Urinary bladder (tissue), 3 donors: ENCODE measurements at regions not wholly inside any gene's neighbourhood (a gene's known extent, or its start where the extent isn't known, plus 50 kb on each side); places are given as distances from the start of the nearest gene placed in this dataset.

Experiments
- DNase-seq: peaks from one replicate; pipeline ENCODE4 v3.0.0-alpha.2; 2015; ENCODE audit errors: extremely low spot score
- H3K27ac ChIP-seq: one replicate; pipeline ENCODE4 v1.5.1; 2013; ENCODE audit warnings: low read depth, mild to moderate bottlenecking, moderate library complexity
- H3K36me3 ChIP-seq: one replicate; pipeline ENCODE4 v1.6.1; 2013; ENCODE audit warnings: mild to moderate bottlenecking, moderate library complexity; ENCODE audit not compliant: insufficient read depth
- H3K4me1 ChIP-seq: one replicate; pipeline ENCODE4 v1.6.1; 2013; ENCODE audit warnings: mild to moderate bottlenecking, moderate library complexity; ENCODE audit not compliant: insufficient read depth
- H3K4me3 ChIP-seq: one replicate; pipeline ENCODE4 v1.5.1; 2013; ENCODE audit warnings: low read depth, low read length
- WGBS: extraction: QIAGEN DNeasy Blood & Tissue Kit; methylation state at CpG from one replicate; pipeline ENCODE4 v1.1.7; 2013; 5-methylcytosine and 5-hydroxymethylcytosine counted together
- donor health status: healthy with polysubstance abuse.
- donor health status: healthy.

DNA sequence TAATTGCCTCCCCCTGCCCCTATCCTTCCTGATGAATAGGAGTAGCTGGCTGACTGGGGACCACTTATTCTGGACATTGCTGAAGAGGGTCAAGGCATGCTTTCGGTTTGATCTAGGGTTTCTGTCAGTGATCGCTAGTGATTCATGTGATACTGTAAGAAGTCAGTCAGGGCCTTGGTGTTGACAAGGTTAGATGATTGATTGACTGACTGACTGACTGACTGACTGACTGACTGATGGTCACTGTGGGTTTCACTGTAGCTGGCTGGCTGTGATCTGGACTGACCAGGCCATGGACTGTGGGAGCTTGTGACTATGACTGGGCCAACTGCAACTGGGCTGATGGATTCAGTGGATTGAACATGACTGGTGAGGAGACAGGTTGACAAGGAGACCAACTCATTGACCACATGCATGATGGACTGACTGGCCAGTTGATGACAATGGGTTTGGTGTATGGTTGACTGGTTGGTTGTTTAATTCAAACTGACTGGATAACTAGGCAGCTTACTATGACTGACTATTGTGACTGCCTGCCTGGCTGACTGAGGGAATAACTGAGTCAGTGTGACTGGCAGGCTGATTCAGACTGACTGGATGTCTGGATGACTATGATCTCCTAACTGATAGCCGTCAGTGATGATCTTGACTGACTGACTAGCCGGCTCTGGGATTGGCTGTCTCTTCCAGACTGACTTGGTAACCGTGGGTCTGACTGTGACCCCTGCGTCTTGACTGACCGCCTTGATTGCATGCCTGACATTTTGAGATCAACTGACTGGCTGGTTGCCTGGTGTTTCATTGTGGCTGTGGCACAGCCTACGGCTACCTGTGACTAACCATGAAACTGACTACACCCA, 509.9 kb downstream of the SHQ1 start:
- 95% methylated on average over 8 of the region's 8 CpGs for WGBS
- Histone ChIP-seq H3K4me3 (no peak overlapping the region), H3K4me1 (no peaks in the 10 kb centered on the region), H3K36me3 (no peaks in the 10 kb centered on the region), H3K27ac (no peak overlapping the region)
- DNase-seq, result no peak

DNA sequence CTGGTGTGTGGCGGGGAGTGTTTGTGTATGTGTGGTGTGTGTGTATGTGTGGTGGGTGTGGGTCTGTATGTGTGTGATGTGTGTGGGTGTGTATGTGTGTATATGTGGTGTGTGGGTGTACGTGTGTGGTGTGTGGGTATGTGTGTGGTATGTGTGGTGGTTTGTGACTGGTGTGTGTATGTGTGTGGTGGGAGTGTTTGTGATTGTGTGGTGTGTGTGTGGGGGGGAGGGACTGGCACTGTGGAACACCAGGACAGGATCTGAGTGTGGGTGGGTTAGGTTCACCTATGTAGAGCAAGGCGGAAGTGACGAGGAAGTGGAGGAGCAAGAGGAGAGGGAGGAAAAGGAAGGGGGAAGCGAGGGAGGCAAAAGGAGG, 510.8 kb downstream of the SHQ1 start:
- no peak overlapping the region for H3K27ac ChIP-seq
- no peak overlapping the region for H3K4me3 ChIP-seq
- H3K36me3 ChIP-seq, result no peaks in the 10 kb centered on the region
- DNase-seq, result no peak
- no peaks in the 10 kb centered on the region for H3K4me1 ChIP-seq
- 95% methylated on average over 5 of the region's 5 CpGs for WGBS

DNA sequence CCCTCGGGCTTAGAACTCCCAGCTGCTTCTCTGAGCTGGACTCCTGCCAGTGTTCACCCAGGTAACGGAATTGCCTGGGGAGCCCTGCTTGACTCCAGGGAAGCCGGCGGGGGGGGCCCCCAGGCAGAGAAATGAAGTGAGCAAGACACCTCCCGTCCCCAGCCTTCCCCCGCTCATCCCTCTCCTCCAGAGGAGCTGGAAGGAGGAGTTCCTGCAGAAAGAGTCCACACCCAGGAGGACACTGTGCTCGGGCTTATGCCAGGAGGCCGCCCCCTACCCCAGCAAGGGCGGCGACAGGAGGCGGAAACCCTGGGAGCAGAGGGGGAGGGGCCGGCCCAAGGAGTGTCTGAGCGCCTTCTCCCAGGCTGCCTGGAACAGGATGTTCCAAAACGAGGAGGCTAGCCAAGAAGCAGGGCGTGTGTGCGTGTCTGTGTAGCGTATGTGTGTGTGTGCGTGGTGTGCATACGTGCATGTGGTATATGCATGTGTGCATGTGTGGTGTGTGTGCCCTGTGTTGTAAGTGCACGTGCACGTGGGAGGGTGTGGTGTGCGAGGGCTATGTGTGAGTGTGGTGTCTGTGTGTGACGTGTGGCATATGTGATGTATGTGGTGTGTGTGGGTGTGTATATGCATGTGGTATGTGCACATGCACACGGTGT, 511.3 kb downstream of the SHQ1 start:
- no peaks in the 10 kb centered on the region for H3K36me3 ChIP-seq
- no peak overlapping the region for H3K4me3 ChIP-seq
- no peak overlapping the region for H3K27ac ChIP-seq
- H3K4me1 ChIP-seq, result no peaks in the 10 kb centered on the region
- WGBS, result 11% methylated on average over 24 of the region's 24 CpGs
- peak; percentile 83 for DNase-seq

DNA sequence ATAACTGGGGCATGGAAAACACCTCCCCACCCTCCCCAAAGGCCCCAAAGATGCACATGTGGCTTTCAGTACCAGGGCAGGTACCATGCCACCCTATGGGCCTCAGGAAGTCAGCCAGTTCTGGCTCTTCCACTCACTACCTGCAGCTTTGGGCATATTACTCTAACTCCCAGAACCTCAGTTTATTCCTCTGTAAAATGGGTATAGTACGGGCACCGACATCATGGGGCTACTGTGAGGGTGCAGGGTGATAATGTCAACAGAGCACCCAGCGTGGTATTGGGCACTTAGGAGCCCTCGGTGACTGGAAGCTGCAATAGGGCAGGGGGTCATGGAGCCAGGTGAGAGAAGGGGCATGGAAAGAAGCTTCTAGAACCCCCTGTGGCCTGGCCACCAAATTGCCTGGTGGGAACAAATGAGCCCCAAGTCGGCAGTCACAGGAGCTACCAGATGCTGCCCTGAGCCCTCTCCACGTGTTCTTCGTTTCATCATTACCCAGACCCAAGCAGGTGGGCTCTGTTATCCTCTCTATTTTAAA, 512.1 kb downstream of the SHQ1 start:
- Histone ChIP-seq H3K27ac (no peak overlapping the region), H3K4me1 (no peaks in the 10 kb centered on the region), H3K36me3 (no peaks in the 10 kb centered on the region), H3K4me3 (no peak overlapping the region)
- DNase-seq, result no peak
- 86% methylated on average over 7 of the region's 7 CpGs for WGBS

DNA sequence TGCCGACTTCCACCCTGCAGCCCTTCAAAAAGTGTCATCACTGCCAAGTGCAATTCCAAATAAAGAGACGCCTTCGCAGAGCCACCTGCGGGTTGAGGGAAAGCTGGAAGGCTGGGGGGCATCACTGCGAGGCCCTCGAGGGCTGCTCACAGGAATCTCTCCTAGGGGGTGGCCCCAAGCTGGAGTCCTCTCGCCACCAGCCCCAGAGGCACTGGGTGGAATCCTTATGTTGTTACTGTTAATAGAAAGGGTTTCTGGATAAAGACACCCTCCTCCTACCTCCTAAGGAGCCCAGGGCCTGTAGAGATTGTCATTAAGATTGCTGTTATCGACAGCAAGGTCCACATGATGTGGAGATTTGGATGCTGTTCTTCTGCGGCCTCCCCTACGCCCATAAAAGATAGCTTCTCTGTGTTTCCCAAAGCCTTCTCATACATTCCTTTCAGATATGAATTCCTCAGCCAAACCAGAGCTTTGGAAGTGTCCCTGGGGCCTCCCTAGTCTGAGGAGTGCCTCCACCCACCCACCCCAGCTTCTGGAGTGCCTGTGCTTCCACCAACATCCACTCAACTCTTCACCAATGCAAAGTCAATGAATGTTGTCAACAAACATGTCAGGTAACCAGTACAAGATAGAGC, 512.7 kb downstream of the SHQ1 start:
- 48% methylated on average over 10 of the region's 10 CpGs for WGBS
- DNase-seq, result no peak
- Histone ChIP-seq H3K36me3 (no peaks in the 10 kb centered on the region), H3K27ac (no peak overlapping the region), H3K4me3 (no peak overlapping the region), H3K4me1 (no peaks in the 10 kb centered on the region)

DNA sequence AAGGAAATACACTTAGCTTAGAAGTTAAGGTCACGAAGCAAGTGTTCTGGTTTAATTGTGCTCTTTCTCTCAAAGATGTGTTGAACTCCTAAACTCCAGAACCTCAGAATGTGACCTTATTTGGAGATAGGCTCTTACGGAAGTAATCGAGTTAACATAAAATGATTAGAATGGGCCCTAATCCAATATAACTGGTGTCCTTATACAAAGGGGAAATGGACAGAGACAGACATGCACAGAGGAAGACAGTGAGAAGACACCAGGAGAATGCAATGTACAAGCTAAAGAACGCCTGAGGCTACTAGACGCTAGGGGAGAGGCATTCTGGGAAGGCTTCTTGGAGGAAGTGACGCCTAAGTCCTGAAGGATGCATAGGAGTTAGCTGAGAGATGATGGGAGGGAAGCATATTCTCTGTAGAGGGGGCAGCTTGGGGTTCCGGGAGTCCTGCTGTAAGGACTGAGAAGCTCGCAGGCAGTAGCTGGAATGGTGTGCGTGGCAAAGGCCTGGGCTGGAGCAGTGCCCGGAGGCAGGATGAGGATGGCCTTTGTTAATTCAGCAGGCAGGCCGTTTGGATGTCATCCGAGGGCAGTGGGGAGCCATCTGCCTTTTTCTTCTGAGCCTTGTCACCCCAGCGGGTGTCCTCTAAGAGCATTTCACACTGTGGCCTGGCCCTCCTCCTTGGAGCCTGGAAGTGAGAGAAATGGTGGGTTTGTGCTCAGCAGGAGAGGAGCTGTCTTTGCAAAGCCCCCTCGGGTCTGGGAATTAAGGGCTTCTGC, 513.4 kb downstream of the SHQ1 start:
- WGBS, result 77% methylated on average over 14 of the region's 14 CpGs
- H3K27ac ChIP-seq, result no peak overlapping the region
- DNase-seq, result no peak

DNA sequence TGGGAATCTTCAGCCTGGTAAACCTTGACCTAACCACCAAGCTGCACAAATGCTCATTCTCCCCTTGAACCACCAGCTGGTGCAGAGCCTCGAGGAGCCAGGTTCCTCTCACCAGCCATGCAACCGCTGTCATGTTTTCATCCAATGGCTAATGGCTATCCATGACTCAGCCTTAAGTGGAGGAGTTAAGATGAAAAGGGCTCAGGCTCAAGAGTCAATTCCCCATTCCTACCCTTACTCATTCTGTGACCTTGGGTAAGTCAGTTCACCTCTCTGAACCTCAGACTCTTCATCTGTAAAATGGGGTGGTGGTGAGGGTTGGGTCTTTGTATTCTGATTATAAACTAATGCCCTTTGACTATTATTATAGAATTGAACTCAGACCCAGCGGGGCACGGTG, 515.6 kb downstream of the SHQ1 start:
- Histone ChIP-seq H3K4me1 (no peaks in the 10 kb centered on the region), H3K27ac (no peak overlapping the region), H3K4me3 (no peak overlapping the region), H3K36me3 (no peaks in the 10 kb centered on the region)
- no peak for DNase-seq
- WGBS, result 96% methylated on average over 4 of the region's 4 CpGs

More for the DNA sequence above, 513.4 kb downstream of the SHQ1 start:
- H3K36me3 ChIP-seq, result no peaks in the 10 kb centered on the region
- H3K4me3 ChIP-seq, result no peak overlapping the region
- no peaks in the 10 kb centered on the region for H3K4me1 ChIP-seq

DNA sequence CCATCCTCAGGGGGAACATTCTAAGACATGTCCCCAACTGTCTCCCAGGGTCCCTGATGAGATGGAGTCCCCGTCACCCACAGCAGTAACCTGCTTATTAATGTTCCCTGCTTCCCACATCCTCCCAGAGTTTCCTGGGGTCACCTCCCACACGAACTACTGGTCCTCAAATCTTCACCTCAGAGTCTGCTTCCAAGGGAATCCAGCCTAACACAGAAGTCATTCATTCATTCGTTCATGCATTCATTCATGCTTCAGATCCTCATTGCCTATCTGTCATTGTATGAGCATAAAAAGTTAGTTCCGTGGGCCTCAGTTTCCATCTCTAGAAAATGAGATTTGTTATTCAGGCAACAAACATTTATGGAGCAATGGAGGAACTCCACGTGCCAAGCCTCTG, 516.2 kb downstream of the SHQ1 start:
- Histone ChIP-seq H3K27ac (no peak overlapping the region), H3K4me3 (no peak overlapping the region), H3K36me3 (no peaks in the 10 kb centered on the region), H3K4me1 (no peaks in the 10 kb centered on the region)
- 90% methylated on average over 5 of the region's 5 CpGs for WGBS
- no peak for DNase-seq

DNA sequence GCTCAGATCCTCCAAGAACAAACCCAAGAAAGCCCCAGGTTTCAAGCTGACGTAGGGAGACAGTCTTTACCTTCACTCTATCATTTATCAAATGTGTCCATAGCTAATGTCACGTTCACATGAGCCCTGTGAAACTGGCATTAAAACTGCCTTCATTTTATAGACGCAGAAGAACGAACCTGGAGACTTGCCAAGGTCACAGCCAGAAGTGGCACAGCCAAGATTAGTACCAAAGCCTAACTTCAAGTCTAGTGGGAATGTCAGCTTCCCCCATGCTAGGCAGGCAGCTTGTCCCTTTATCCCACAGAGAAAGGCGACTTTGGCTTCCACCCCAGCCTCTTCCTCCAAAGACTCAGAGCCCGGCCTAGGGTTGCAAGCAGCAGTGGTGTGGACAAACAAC, 517.2 kb downstream of the SHQ1 start:
- WGBS, result 76% methylated on average over 6 of the region's 6 CpGs
- H3K4me3 ChIP-seq, result no peak overlapping the region
- DNase-seq, result no peak
- H3K36me3 ChIP-seq, result no peaks in the 10 kb centered on the region
- H3K27ac ChIP-seq, result no peak overlapping the region
- no peaks in the 10 kb centered on the region for H3K4me1 ChIP-seq

DNA sequence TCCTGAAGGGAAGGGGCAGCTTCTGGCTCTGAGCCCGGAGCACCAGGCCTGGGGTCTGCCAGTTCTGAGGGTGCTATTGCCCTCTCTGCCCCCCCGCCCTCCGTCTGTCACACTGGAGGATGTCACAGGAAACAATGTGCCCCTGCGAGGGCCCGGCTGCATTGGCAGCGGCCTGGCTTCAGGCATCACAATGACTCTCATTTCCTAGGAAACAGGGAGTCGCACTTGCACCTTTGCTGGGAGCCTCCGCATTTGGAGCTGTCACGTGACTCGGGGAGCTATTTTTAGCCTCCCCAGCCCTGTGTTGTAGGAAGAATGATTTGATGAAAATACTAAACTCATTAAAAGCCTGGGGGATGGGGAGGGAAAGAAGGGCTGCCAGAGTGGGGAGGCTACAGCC, 518.9 kb downstream of the SHQ1 start:
- DNase-seq, result no peak
- Histone ChIP-seq H3K4me3 (no peak overlapping the region), H3K4me1 (no peaks in the 10 kb centered on the region), H3K27ac (no peak overlapping the region), H3K36me3 (no peaks in the 10 kb centered on the region)
- WGBS, result 24% methylated on average over 10 of the region's 10 CpGs

DNA sequence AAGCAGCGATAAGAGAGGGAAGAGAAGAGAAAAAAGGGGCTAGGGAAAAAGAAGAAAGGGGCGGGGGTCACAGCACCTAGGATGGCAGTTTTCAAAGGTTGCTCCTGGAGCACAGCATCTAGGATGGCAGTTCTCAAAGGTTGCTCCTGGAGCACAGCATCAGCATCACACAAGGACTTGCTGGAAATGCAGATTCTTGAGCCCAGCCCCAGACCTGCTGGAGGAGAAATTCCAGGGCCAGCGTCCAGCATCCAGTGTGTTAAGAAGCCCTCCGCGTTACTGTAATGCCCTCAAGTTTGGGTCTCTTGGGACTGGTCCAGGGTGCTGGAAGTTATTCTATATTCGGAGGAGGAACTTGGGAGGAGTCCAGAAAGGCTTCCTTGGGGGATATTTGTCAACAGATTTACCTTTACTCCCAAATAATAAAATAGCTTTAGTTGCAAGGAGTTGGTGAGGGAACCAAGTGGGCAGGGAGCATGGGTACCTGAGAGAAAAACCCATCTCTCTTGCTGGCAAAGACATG, 519.4 kb downstream of the SHQ1 start:
- Histone ChIP-seq H3K36me3 (no peaks in the 10 kb centered on the region), H3K4me1 (no peaks in the 10 kb centered on the region), H3K27ac (no peak overlapping the region), H3K4me3 (no peak overlapping the region)
- DNase-seq, result no peak
- WGBS, result 61% methylated on average over 6 of the region's 6 CpGs

DNA sequence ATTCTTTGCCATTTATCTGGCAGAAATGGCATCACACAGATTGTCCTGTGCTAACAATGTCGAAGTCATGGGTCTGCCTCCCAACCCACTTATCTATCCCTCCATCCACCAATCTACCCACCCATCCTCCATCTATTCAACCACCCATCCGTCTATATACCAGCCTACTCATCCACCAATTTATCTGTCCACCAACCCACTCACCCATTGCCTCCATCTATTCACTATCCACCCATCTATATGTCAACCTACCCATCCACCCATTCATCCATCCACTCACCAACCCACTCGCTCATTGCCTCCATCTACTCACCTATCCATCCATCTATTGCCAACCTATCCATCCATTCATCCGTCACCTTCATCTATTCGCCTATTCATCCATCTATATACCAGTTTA, 521.2 kb downstream of the SHQ1 start:
- no peaks in the 10 kb centered on the region for H3K4me1 ChIP-seq
- H3K4me3 ChIP-seq, result no peak overlapping the region
- WGBS, result over 99% methylated on average over 5 of the region's 5 CpGs
- DNase-seq, result no peak
- H3K27ac ChIP-seq, result no peak overlapping the region
- H3K36me3 ChIP-seq, result no peaks in the 10 kb centered on the region

DNA sequence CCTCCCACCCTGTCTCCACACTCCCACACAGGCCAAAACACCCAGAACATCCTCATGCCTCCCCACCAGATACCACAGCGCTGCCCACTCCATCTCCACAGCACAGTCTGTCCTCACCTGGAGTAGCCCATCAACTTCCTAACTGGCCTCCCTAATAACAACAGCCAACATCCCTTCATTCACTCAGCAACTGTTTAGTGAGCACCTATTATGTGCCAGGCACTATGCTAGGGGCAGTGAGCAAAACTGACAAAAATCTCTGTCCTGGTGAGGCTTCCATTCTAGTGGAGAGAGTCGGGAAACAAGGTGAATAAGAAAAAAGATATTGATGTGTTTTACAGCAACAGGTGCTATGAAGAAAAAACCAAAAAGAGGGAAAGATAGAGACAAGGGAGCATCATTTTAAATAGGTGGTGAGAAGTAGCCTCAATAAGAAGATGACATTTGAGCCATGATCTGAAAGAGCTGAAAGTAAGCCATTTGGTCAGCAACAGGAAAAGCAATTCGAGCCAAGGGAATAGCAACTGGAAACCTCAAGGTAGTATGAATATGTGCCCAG, 523.9 kb downstream of the SHQ1 start:
- Histone ChIP-seq H3K4me1 (no peaks in the 10 kb centered on the region), H3K4me3 (no peak overlapping the region), H3K27ac (no peak overlapping the region), H3K36me3 (no peaks in the 10 kb centered on the region)
- DNase-seq, result no peak
- 92% methylated on average over 3 of the region's 3 CpGs for WGBS
